HepG2 (cell line): ENCODE measurements at regions not wholly inside any gene's neighbourhood (a gene's known extent, or its start where the extent isn't known, plus 50 kb on each side); places are given as distances from the start of the nearest gene placed in this dataset.

Experiments used
- ATAC-seq: fragments of 200-7000 bp; cut with Tn5 transposase; 3 replicates; pipeline ENCODE4 v1.9.1; 2020; ENCODE audit warnings: mild to moderate bottlenecking, moderate library complexity
- BruUV-seq: library from RNA; stranded (reverse); fragments of 400-500 nt; replicated peaks from 2 replicates; lab custom pipeline; 2021; lab: Mats Ljungman, UMichigan
- CTCF ChIA-PET: fragments of 300-600 bp; formaldehyde crosslinking; extraction: SDS; loops from one replicate; lab custom pipeline; 2021; ENCODE audit warnings: low total read pairs, inconsistent platforms, low intra/inter-chr PET ratio; lab: Yijun Ruan, JAX
- POLR2A ChIA-PET: fragments of 350-600 bp; sonication (Branson Sonifier 250); formaldehyde crosslinking; loops from one replicate; lab custom pipeline; 2020; ENCODE audit warnings: antibody characterized with exemption, inconsistent platforms; lab: Yijun Ruan, JAX
- DNase-seq: peaks from one replicate; pipeline ENCODE4 v3.0.0-alpha.2; 2015; ENCODE audit warnings: low spot score
- FAIRE-seq: peaks from 3 replicates; lab custom pipeline; 2011; peaks lifted over from hg19 to GRCh38; lab: Jason Lieb, UNC
- H2AFZ ChIP-seq: one replicate; pipeline ENCODE4 v1.6.1; 2011; ENCODE audit warnings: low read length, inconsistent platforms
- H3K27ac ChIP-seq: fragments of 300-600 bp; 3 replicates; pipeline ENCODE4 v1.8.0; 2011; ENCODE audit warnings: mixed run types, mild to moderate bottlenecking, mixed read lengths, low read length, inconsistent platforms; ENCODE audit not compliant: insufficient read depth; ENCODE audit errors: extremely low read length
- H3K27me3 ChIP-seq, 2 experiments: fragments of 200-600 bp in 1 of 2; 2 replicates in 1 of 2; 3 replicates in 1 of 2; pipeline versions ENCODE4 v1.6.0 to v1.8.0; 2011; ENCODE audit warnings: low read length in 2 of 2, mild to moderate bottlenecking in 2 of 2, moderate library complexity in 2 of 2, inconsistent platforms in 1 of 2; ENCODE audit not compliant: insufficient read depth in 2 of 2, control insufficient read depth in 1 of 2
- H3K36me3 ChIP-seq, 2 experiments: fragments of 200-600 bp in 1 of 2; replicated peaks in 1 of 2; 2 replicates in 1 of 2; 3 replicates in 1 of 2; pipeline versions ENCODE4 v1.5.1 to v1.8.0; 2011; ENCODE audit warnings: low read length in 2 of 2, inconsistent platforms in 1 of 2; ENCODE audit not compliant: insufficient read depth in 2 of 2, control insufficient read depth in 1 of 2
- H3K4me1 ChIP-seq: 2 replicates; pipeline ENCODE4 v1.5.1; 2012; ENCODE audit warnings: low read length, inconsistent platforms; ENCODE audit not compliant: insufficient read depth
- H3K4me2 ChIP-seq: 2 replicates; pipeline ENCODE4 v1.6.0; 2011; ENCODE audit warnings: low read depth, low read length, inconsistent platforms
- H3K4me3 ChIP-seq, 3 experiments: fragments of 200-600 bp in 1 of 3; sonication (generic), shearing (Covaris generic) in 1 of 3; replicated peaks in 1 of 3; 2 replicates each; pipeline ENCODE4 v1.5.1; 2011 to 2016; ENCODE audit warnings: low read length in 3 of 3, inconsistent platforms in 2 of 3, low read depth in 2 of 3, mild to moderate bottlenecking in 2 of 3, control low read depth in 1 of 3, mixed read lengths in 1 of 3; ENCODE audit not compliant: insufficient read depth in 1 of 3
- H3K79me2 ChIP-seq: one replicate; pipeline ENCODE4 v1.6.1; 2011; ENCODE audit warnings: low read length, inconsistent platforms; ENCODE audit not compliant: insufficient read depth
- H3K9ac ChIP-seq: 2 replicates; pipeline ENCODE4 v1.6.0; 2011; ENCODE audit warnings: mild to moderate bottlenecking, low read depth, low read length, inconsistent platforms; ENCODE audit not compliant: insufficient read depth
- H3K9me3 ChIP-seq: 2 replicates; pipeline ENCODE4 v1.5.1; 2012; ENCODE audit warnings: mild to moderate bottlenecking, low read length
- H4K20me1 ChIP-seq: 2 replicates; pipeline ENCODE4 v1.6.0; 2011; ENCODE audit warnings: inconsistent platforms, mild to moderate bottlenecking, low read length, moderate library complexity; ENCODE audit not compliant: insufficient read depth
- DNMT3B ChIP-seq: conservative IDR thresholded peaks from 2 replicates; pipeline ENCODE4 v1.6.1; 2016; ENCODE audit warnings: missing biosample characterization, control low read depth
- DR1 ChIP-seq: sonication (generic); formaldehyde crosslinking; IDR thresholded peaks from 2 replicates; pipeline ENCODE4 v1.8.0; 2021; ENCODE audit warnings: mild to moderate bottlenecking, missing genetic modification reagents, inconsistent platforms
- E2F2 ChIP-seq: sonication (generic); formaldehyde crosslinking; IDR thresholded peaks from 2 replicates; pipeline ENCODE4 v1.4.0; 2020; ENCODE audit warnings: missing genetic modification reagents, borderline replicate concordance
- GFI1 ChIP-seq: sonication (generic); formaldehyde crosslinking; IDR thresholded peaks from 2 replicates; pipeline ENCODE4 v1.5.0; 2020; ENCODE audit warnings: missing genetic modification reagents, mild to moderate bottlenecking, borderline replicate concordance
- KAT2B ChIP-seq: fragments of 150-350 bp; IDR thresholded peaks from 2 replicates; pipeline ENCODE4 v1.6.1; 2014; ENCODE audit warnings: low read depth, low read length, borderline replicate concordance
- ZBTB26 ChIP-seq: IDR thresholded peaks from 2 replicates; pipeline ENCODE4 v1.6.1; 2016; ENCODE audit warnings: missing compliant biosample characterization, missing genetic modification reagents, borderline replicate concordance
- ZBTB37 ChIP-seq: sonication (generic); formaldehyde crosslinking; IDR thresholded peaks from 2 replicates; pipeline ENCODE4 v1.4.0; 2020; ENCODE audit warnings: mild to moderate bottlenecking, missing genetic modification reagents
- ZNF547 ChIP-seq: sonication (generic); formaldehyde crosslinking; IDR thresholded peaks from 2 replicates; pipeline ENCODE4 v1.5.1; 2020; ENCODE audit warnings: mild to moderate bottlenecking, missing genetic modification reagents
- ZNF577 ChIP-seq: sonication (generic); formaldehyde crosslinking; IDR thresholded peaks from 2 replicates; pipeline ENCODE4 v1.4.0; 2020; ENCODE audit warnings: mild to moderate bottlenecking, low read depth, missing genetic modification reagents, borderline replicate concordance
- ZNF83 ChIP-seq: sonication (generic); formaldehyde crosslinking; IDR thresholded peaks from 2 replicates; pipeline ENCODE4 v1.4.0; 2020; ENCODE audit warnings: missing genetic modification reagents, mild to moderate bottlenecking, borderline replicate concordance
- WGBS: methylation state at CpG from one replicate; pipeline ENCODE4 v1.1.6; 2017; ENCODE audit warnings: low lambda C conversion rate; 5-methylcytosine and 5-hydroxymethylcytosine counted together
- in situ Hi-C: cut with HindIII; loops from 2 replicates; pipeline ENCODE4 v1.10.0; 2017; ENCODE audit warnings: low pct_unique_long_range_greater_than_20kb; ENCODE audit not compliant: extremely low pct_ligation_motif_present
- intact Hi-C: fragments of 100-400 bp; cut with micrococcal nuclease; formaldehyde crosslinking; loops from one replicate; pipeline ENCODE4 v1.10.0; 2022; ENCODE audit not compliant: unreplicated experiment

- no peaks in the 10 kb centered on the region for H3K9me3 ChIP-seq
- intact Hi-C loops (no loop called here), in situ Hi-C loops (no loop called here)
- no peak for TF ChIP-seq E2F2 (CRISPR knock-in tag)
- no peak for TF ChIP-seq ZNF83 (CRISPR knock-in tag)
- no peak for TF ChIP-seq ZBTB37
- TF ChIP-seq DNMT3B (CRISPR knock-in tag) = no peak
- no peak for TF ChIP-seq GFI1 (CRISPR knock-in tag)
- no peak for TF ChIP-seq ZNF547
- no peak for TF ChIP-seq ZNF577
- TF ChIP-seq ZBTB26 (CRISPR knock-in tag) = no peak
- TF ChIP-seq DR1 (CRISPR knock-in tag) = no peak
- TF ChIP-seq KAT2B = no peak
- ChIA-PET CTCF (no interaction called here), POLR2A (no interaction called here)
- no TSS peak for BruUV-seq
- no peak overlapping the region for H3K4me3 ChIP-seq
- no peak overlapping the region for H3K9ac ChIP-seq
- peaks cover 0 to 4% of the 10 kb centered on the region in 2 experiments; a peak in 1 of 5 replicates for H3K27me3 ChIP-seq
- ATAC-seq (no peak), DNase-seq (no peak), FAIRE-seq (no peak)
- no peaks in the 10 kb centered on the region for H3K36me3 ChIP-seq
- no peaks in the 10 kb centered on the region for H3K4me1 ChIP-seq
- WGBS = 35% methylated on average over 8 of the region's 8 CpGs
- H3K79me2 ChIP-seq = no peaks in the 10 kb centered on the region
- H2AFZ ChIP-seq = no peak overlapping the region
- no peaks in the 10 kb centered on the region for H4K20me1 ChIP-seq
- no peak overlapping the region for H3K4me2 ChIP-seq
- no peak overlapping the region for H3K27ac ChIP-seq
Observed at GRCh38 chr9:78609450-78609849, 312.5 kb downstream of the PSAT1 start.
